ENCODE measurements at regions not wholly inside any gene's neighbourhood (a gene's known extent, or its start where the extent isn't known, plus 50 kb on each side); places are given as distances from the start of the nearest gene placed in this dataset.

DNA sequence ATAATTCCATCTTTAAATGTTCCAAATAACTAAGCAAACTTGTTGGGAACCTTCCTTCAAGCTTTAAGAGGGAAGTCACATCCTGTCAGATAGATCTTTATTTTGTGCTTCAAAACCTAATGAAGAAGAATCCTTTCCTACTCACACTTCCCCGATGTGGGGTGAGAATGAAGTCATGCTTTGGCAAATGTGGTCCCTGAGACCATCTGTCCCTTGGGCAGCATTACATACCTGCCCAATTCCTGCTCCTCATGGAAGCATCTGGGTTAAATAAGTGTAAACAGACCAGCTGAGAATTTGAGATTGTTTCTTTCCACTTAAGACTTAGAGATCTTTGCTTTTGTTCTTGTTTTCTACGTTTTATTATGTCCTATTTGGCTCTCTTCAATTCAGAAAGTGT is 606.0 kb upstream of the TMEM132C start:
- Histone ChIP-seq H3K27me3 (ENCODE audit: control insufficient read depth, insufficient read depth, low read length) (no peaks in the 10 kb centered on the region), H3K4me3 (ENCODE audit: low read length in 3 of 3) (no peak overlapping the region), H3K36me3 (ENCODE audit: control insufficient read depth in 2 of 3, insufficient read depth in 3 of 3, low read length in 3 of 3) (no peaks in the 10 kb centered on the region), H3K27ac (ENCODE audit: low read depth in 2 of 2, low read length in 2 of 2) (no peak overlapping the region), H3K9ac (ENCODE audit: low read length in 3 of 3) (no peak overlapping the region), H3K9me3 (ENCODE audit: control insufficient read depth in 2 of 3, insufficient read depth in 1 of 3, low read length in 3 of 3) (no peaks in the 10 kb centered on the region), H3K4me1 (ENCODE audit: control insufficient read depth in 2 of 3, insufficient read depth in 2 of 3, low read depth in 1 of 3, low read length in 3 of 3) (no peaks in the 10 kb centered on the region)
- intact Hi-C loops (cut with DNase I) = no loop called here
- FAIRE-seq (no peak), DNase-seq (no peak)
- TF ChIP-seq, protein P1, sequence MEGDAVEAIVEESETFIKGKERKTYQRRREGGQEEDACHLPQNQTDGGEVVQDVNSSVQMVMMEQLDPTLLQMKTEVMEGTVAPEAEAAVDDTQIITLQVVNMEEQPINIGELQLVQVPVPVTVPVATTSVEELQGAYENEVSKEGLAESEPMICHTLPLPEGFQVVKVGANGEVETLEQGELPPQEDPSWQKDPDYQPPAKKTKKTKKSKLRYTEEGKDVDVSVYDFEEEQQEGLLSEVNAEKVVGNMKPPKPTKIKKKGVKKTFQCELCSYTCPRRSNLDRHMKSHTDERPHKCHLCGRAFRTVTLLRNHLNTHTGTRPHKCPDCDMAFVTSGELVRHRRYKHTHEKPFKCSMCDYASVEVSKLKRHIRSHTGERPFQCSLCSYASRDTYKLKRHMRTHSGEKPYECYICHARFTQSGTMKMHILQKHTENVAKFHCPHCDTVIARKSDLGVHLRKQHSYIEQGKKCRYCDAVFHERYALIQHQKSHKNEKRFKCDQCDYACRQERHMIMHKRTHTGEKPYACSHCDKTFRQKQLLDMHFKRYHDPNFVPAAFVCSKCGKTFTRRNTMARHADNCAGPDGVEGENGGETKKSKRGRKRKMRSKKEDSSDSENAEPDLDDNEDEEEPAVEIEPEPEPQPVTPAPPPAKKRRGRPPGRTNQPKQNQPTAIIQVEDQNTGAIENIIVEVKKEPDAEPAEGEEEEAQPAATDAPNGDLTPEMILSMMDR (IDR thresholded peaks at IDR 0.05; ENCODE audit: borderline replicate concordance, extremely low read depth, insufficient read depth) = no peak

DNA sequence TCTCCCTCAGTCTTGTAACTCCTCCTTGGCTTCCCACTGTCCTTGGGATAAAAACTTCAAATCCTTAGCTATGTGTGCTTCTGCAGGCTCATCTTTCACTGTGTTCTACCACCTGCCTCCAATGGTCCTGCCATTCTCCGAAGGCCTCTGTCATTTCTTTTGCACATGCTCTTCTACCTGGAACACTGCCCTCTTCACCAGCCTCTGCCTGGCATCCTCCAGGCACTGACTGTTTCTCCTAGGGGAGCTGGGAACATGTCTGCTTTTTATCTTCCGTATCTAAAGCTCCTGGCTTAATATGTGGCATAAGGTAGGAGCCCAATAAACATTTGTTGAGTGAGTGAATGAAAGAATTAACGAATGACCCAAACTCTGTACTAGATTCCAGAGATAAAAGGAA is 603.3 kb upstream of the TMEM132C start:
- no peaks in the 10 kb centered on the region for H3K4me1 ChIP-seq (ENCODE audit: control insufficient read depth in 2 of 3, insufficient read depth in 2 of 3, low read depth in 1 of 3, low read length in 3 of 3)
- no peaks in the 10 kb centered on the region for H3K36me3 ChIP-seq (ENCODE audit: control insufficient read depth in 2 of 3, insufficient read depth in 3 of 3, low read length in 3 of 3)
- no peak overlapping the region for H3K9ac ChIP-seq (ENCODE audit: low read length in 3 of 3)
- FAIRE-seq (no peak), DNase-seq (no peak)
- intact Hi-C loops (cut with DNase I) = no loop called here
- H3K9me3 ChIP-seq (ENCODE audit: control insufficient read depth in 2 of 3, insufficient read depth in 1 of 3, low read length in 3 of 3) = no peaks in the 10 kb centered on the region
- no peaks in the 10 kb centered on the region for H3K27me3 ChIP-seq (ENCODE audit: control insufficient read depth, insufficient read depth, low read length)
- no peak overlapping the region for H3K4me3 ChIP-seq (ENCODE audit: low read length in 3 of 3)
- no peak overlapping the region for H3K27ac ChIP-seq (ENCODE audit: low read depth in 2 of 2, low read length in 2 of 2)
- TF ChIP-seq, protein P1 (IDR thresholded peaks at IDR 0.05; ENCODE audit: borderline replicate concordance, extremely low read depth, insufficient read depth) = no peak

DNA sequence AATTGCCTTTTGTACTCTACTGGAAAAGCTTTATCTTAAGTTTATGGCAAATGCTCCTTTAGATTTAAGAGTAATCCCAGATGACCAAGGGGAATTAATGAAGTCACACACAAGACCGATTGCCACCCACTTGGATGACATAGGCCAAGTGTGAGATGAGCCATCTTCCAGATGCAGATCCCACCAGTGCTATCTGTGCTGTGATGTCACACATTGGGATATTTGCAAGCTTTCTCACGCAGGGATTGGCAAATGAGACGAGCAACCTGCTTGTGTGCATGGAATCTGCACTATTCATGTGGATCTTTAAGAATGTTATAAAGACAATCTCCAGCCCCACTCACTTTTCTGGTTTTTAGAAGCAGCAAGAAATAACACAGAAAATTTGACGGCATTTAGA is 602.1 kb upstream of the TMEM132C start:
- Histone ChIP-seq H3K27ac (ENCODE audit: low read depth in 2 of 2, low read length in 2 of 2) (no peak overlapping the region), H3K9ac (ENCODE audit: low read length in 3 of 3) (no peak overlapping the region), H3K4me1 (ENCODE audit: control insufficient read depth in 2 of 3, insufficient read depth in 2 of 3, low read depth in 1 of 3, low read length in 3 of 3) (no peaks in the 10 kb centered on the region), H3K36me3 (ENCODE audit: control insufficient read depth in 2 of 3, insufficient read depth in 3 of 3, low read length in 3 of 3) (no peaks in the 10 kb centered on the region), H3K27me3 (ENCODE audit: control insufficient read depth, insufficient read depth, low read length) (no peaks in the 10 kb centered on the region), H3K4me3 (ENCODE audit: low read length in 3 of 3) (no peak overlapping the region), H3K9me3 (ENCODE audit: control insufficient read depth in 2 of 3, insufficient read depth in 1 of 3, low read length in 3 of 3) (no peaks in the 10 kb centered on the region)
- TF ChIP-seq, protein P1 (IDR thresholded peaks at IDR 0.05; ENCODE audit: borderline replicate concordance, extremely low read depth, insufficient read depth) = no peak
- no peak for DNase-seq
- intact Hi-C loops (cut with DNase I) = no loop called here
- no peak for FAIRE-seq

DNA sequence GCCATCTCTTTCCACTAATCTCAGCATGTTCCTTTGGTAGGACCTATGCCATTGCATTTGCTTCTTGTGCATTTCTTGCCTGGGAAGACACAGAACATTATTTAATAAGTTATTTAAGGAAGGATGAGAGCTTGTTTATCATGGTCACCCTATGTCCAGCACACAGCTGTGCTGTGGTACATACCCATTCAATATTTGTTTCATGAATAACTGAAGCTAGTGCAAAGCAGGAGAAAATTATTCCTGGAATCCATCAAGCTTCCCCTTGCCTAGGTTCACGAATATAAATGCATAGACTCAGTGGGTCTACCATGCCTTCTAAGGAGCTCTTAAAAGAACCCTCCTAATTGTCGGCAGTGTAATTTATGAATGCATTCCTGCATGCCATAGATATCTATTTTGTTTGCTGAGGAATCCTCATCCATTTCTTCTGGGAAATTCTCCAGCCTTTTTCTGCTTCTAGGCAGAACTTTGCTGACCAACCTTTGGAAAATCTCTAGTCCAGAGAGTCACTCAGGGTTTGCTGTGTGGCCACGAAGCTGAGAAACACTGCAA is 599.8 kb upstream of the TMEM132C start:
- Histone ChIP-seq H3K9ac (ENCODE audit: low read length in 3 of 3) (no peak overlapping the region), H3K9me3 (ENCODE audit: control insufficient read depth in 2 of 3, insufficient read depth in 1 of 3, low read length in 3 of 3) (no peaks in the 10 kb centered on the region), H3K4me1 (ENCODE audit: control insufficient read depth in 2 of 3, insufficient read depth in 2 of 3, low read depth in 1 of 3, low read length in 3 of 3) (no peaks in the 10 kb centered on the region), H3K27ac (ENCODE audit: low read depth in 2 of 2, low read length in 2 of 2) (no peak overlapping the region), H3K27me3 (ENCODE audit: control insufficient read depth, insufficient read depth, low read length) (no peaks in the 10 kb centered on the region), H3K36me3 (ENCODE audit: control insufficient read depth in 2 of 3, insufficient read depth in 3 of 3, low read length in 3 of 3) (no peaks in the 10 kb centered on the region), H3K4me3 (ENCODE audit: low read length in 3 of 3) (no peak overlapping the region)
- TF ChIP-seq, protein P1 (IDR thresholded peaks at IDR 0.05; ENCODE audit: borderline replicate concordance, extremely low read depth, insufficient read depth) = no peak
- intact Hi-C loops (cut with DNase I) = no loop called here
- FAIRE-seq (no peak), DNase-seq (no peak)
